Activated CD8-positive, alpha-beta T cell treated with anti-CD3 and anti-CD28 coated beads for 36 hours (primary cell): ENCODE measurements at regions not wholly inside any gene's neighbourhood (a gene's known extent, or its start where the extent isn't known, plus 50 kb on each side); places are given as distances from the start of the nearest gene placed in this dataset.

ENCODE experiments used
- ATAC-seq: fragments of 200-7000 bp; cut with Tn5 transposase; one replicate; pipeline ENCODE4 v1.10.0; 2021; ENCODE audit warnings: mild to moderate bottlenecking, moderate library complexity
- CTCF ChIA-PET: fragments of 350-600 bp; sonication (Branson Sonifier 250); formaldehyde crosslinking; loops from one replicate; lab custom pipeline; 2021; ENCODE audit warnings: antibody characterized with exemption; lab: Charles Lee
- POLR2A ChIA-PET: fragments of 350-600 bp; sonication (Branson Sonifier 250); formaldehyde crosslinking; loops from one replicate; lab custom pipeline; 2021; ENCODE audit warnings: antibody characterized with exemption; lab: Charles Lee
- DNase-seq: peaks from one replicate; pipeline ENCODE4 v3.0.0-alpha.2; 2020
- H3K27ac Mint-ChIP-seq: one replicate; pipeline ENCODE4 v1.8.0; 2021; ENCODE audit warnings: mild to moderate bottlenecking, mixed read lengths
- H3K27me3 Mint-ChIP-seq: one replicate; pipeline ENCODE4 v1.8.0; 2021; ENCODE audit warnings: mixed read lengths
- H3K36me3 Mint-ChIP-seq: one replicate; pipeline ENCODE4 v1.8.0; 2021; ENCODE audit warnings: low read depth, mixed read lengths
- H3K4me1 Mint-ChIP-seq: one replicate; pipeline ENCODE4 v1.8.0; 2021; ENCODE audit warnings: low read depth, mixed read lengths
- H3K4me3 Mint-ChIP-seq: one replicate; pipeline ENCODE4 v1.8.0; 2021; ENCODE audit warnings: mild to moderate bottlenecking, moderate library complexity, mixed read lengths
- H3K9me3 Mint-ChIP-seq: one replicate; pipeline ENCODE4 v1.8.0; 2021; ENCODE audit warnings: mixed read lengths
- CTCF ChIP-seq: fragments of 200-600 bp; IDR thresholded peaks from one replicate; pipeline ENCODE4 v1.8.0; 2022; ENCODE audit warnings: antibody characterized with exemption, mild to moderate bottlenecking
- intact Hi-C: fragments of 100-400 bp; cut with micrococcal nuclease; formaldehyde crosslinking; loops from one replicate; pipeline ENCODE4 v1.10.0; 2022

- Mint-ChIP-seq H3K27me3 (no peaks in the 10 kb centered on the region), H3K27ac (no peak overlapping the region), H3K9me3 (no peaks in the 10 kb centered on the region), H3K36me3 (no peaks in the 10 kb centered on the region), H3K4me1 (no peaks in the 10 kb centered on the region), H3K4me3 (no peak overlapping the region)
- ATAC-seq (no peak), DNase-seq (no peak)
- intact Hi-C loops, result no loop called here
- POLR2A ChIA-PET, result no interaction called here
- no peak for TF ChIP-seq CTCF
- CTCF ChIA-PET, result no interaction called here
Measured at GRCh38 chr2:156933645-156934225, 323.8 kb upstream of the GALNT5 start.

GRCh38 chr2:156935616-156936015 is 321.9 kb upstream of the GALNT5 start:
- Mint-ChIP-seq H3K4me3 (no peak overlapping the region), H3K36me3 (no peaks in the 10 kb centered on the region), H3K4me1 (no peaks in the 10 kb centered on the region), H3K27ac (no peak overlapping the region), H3K9me3 (no peaks in the 10 kb centered on the region), H3K27me3 (no peaks in the 10 kb centered on the region)
- ATAC-seq, result no peak
- no peak for TF ChIP-seq CTCF
- no peak for DNase-seq
- intact Hi-C loops, result no loop called here
- ChIA-PET POLR2A (no interaction called here), CTCF (no interaction called here)

GRCh38 chr2:156937430-156937829 is 320.1 kb upstream of the GALNT5 start:
- Mint-ChIP-seq H3K4me1 (no peaks in the 10 kb centered on the region), H3K36me3 (no peaks in the 10 kb centered on the region), H3K27ac (no peak overlapping the region), H3K9me3 (no peaks in the 10 kb centered on the region), H3K27me3 (no peaks in the 10 kb centered on the region), H3K4me3 (no peak overlapping the region)
- POLR2A ChIA-PET, result no interaction called here
- no peak for TF ChIP-seq CTCF
- CTCF ChIA-PET, result no interaction called here
- DNase-seq (no peak), ATAC-seq (no peak)
- intact Hi-C loops, result no loop called here

GRCh38 chr2:156944871-156945270 is 312.6 kb upstream of the GALNT5 start:
- Mint-ChIP-seq H3K4me3 (no peak overlapping the region), H3K4me1 (no peaks in the 10 kb centered on the region), H3K27ac (no peak overlapping the region), H3K27me3 (no peaks in the 10 kb centered on the region), H3K9me3 (no peaks in the 10 kb centered on the region), H3K36me3 (no peaks in the 10 kb centered on the region)
- no peak for ATAC-seq
- intact Hi-C loops, result no loop called here
- POLR2A ChIA-PET, result no interaction called here
- no peak for TF ChIP-seq CTCF
- CTCF ChIA-PET, result no interaction called here
- no peak for DNase-seq

- TF ChIP-seq CTCF, result no peak
- no peak overlapping the region for H3K27ac Mint-ChIP-seq
- POLR2A ChIA-PET, result interaction anchor here (0.6 kb wide), 1 partner anchor 983 kb away, joined by 3 read pairs; no protein-coding TSS in a partner anchor
Measured at GRCh38 chr2:156947261-156947660, 310.2 kb upstream of the GALNT5 start.

More at GRCh38 chr2:156947261-156947660, 310.2 kb upstream of the GALNT5 start:
- DNase-seq, result no peak
- Mint-ChIP-seq H3K27me3 (no peaks in the 10 kb centered on the region), H3K4me1 (no peaks in the 10 kb centered on the region), H3K4me3 (no peak overlapping the region), H3K36me3 (no peaks in the 10 kb centered on the region), H3K9me3 (peaks cover 2% of the 10 kb centered on the region)
- CTCF ChIA-PET, result no interaction called here
- intact Hi-C loops, result no loop called here
- no peak for ATAC-seq
